Osteocyte (in vitro differentiated cells): ENCODE measurements at regions not wholly inside any gene's neighbourhood (a gene's known extent, or its start where the extent isn't known, plus 50 kb on each side); places are given as distances from the start of the nearest gene placed in this dataset.
"Not testable (repeated sequence)": the region's sequence is repeated elsewhere in the genome, so short reads cannot be mapped to it uniquely, and the experiment has no call there.

Experiments used
- DNase-seq: peaks from one replicate; pipeline ENCODE4 v3.0.0; 2021; ENCODE audit warnings: mixed read lengths; ENCODE audit not compliant: unreplicated experiment; ENCODE audit errors: extremely low spot score
- H3K27ac Mint-ChIP-seq: one replicate; pipeline ENCODE4 v1.8.0; 2021; ENCODE audit warnings: mild to moderate bottlenecking, mixed read lengths; ENCODE audit not compliant: unreplicated experiment
- H3K27me3 Mint-ChIP-seq: one replicate; pipeline ENCODE4 v1.8.0; 2021; ENCODE audit warnings: mixed read lengths; ENCODE audit not compliant: unreplicated experiment
- H3K36me3 Mint-ChIP-seq: one replicate; pipeline ENCODE4 v1.8.0; 2021; ENCODE audit warnings: mixed read lengths; ENCODE audit not compliant: unreplicated experiment
- H3K4me1 Mint-ChIP-seq: one replicate; pipeline ENCODE4 v1.8.0; 2021; ENCODE audit warnings: mixed read lengths; ENCODE audit not compliant: unreplicated experiment
- H3K4me3 Mint-ChIP-seq: one replicate; pipeline ENCODE4 v1.8.0; 2021; ENCODE audit warnings: mild to moderate bottlenecking, moderate library complexity, mixed read lengths; ENCODE audit not compliant: unreplicated experiment
- H3K9me3 Mint-ChIP-seq: one replicate; pipeline ENCODE4 v1.8.0; 2021; ENCODE audit warnings: mixed read lengths; ENCODE audit not compliant: unreplicated experiment
- TF ChIP-seq, protein P1 (sequence below): fragments of 200-600 bp; sonication (generic); IDR thresholded peaks from 2 replicates; pipeline ENCODE4 v1.5.0; 2021; ENCODE audit warnings: antibody characterized with exemption, mild to moderate bottlenecking, moderate library complexity

DNA sequence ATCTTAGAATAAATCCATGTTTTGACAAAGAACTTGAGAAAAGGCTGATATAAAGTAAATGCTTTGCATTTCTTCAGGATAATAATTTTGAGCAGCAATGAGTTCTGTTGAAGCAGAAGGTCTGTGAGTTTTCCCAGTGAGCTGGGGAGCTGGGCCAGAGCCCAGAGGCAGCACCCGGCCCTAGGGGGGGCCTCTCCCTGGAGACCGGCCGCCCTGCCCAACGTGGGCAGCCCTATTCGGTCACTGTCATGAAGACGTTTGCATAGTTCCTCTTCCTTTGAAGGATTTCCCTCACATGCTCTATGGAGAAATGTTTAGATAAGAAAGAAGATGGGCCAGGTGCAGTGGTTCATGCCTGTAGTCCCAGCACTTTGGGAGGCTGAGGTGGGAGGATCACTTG, 404.8 kb downstream of the THBS2 start:
- TF ChIP-seq, protein P1, sequence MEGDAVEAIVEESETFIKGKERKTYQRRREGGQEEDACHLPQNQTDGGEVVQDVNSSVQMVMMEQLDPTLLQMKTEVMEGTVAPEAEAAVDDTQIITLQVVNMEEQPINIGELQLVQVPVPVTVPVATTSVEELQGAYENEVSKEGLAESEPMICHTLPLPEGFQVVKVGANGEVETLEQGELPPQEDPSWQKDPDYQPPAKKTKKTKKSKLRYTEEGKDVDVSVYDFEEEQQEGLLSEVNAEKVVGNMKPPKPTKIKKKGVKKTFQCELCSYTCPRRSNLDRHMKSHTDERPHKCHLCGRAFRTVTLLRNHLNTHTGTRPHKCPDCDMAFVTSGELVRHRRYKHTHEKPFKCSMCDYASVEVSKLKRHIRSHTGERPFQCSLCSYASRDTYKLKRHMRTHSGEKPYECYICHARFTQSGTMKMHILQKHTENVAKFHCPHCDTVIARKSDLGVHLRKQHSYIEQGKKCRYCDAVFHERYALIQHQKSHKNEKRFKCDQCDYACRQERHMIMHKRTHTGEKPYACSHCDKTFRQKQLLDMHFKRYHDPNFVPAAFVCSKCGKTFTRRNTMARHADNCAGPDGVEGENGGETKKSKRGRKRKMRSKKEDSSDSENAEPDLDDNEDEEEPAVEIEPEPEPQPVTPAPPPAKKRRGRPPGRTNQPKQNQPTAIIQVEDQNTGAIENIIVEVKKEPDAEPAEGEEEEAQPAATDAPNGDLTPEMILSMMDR, result no peak
- peaks cover 7% of the 10 kb centered on the region for H3K4me1 Mint-ChIP-seq
- H3K36me3 Mint-ChIP-seq, result no peaks in the 10 kb centered on the region
- H3K27me3 Mint-ChIP-seq, result no peaks in the 10 kb centered on the region
- H3K9me3 Mint-ChIP-seq, result no peaks in the 10 kb centered on the region
- DNase-seq, result no peak
- H3K4me3 Mint-ChIP-seq, result no peak overlapping the region
- no peak overlapping the region for H3K27ac Mint-ChIP-seq

DNA sequence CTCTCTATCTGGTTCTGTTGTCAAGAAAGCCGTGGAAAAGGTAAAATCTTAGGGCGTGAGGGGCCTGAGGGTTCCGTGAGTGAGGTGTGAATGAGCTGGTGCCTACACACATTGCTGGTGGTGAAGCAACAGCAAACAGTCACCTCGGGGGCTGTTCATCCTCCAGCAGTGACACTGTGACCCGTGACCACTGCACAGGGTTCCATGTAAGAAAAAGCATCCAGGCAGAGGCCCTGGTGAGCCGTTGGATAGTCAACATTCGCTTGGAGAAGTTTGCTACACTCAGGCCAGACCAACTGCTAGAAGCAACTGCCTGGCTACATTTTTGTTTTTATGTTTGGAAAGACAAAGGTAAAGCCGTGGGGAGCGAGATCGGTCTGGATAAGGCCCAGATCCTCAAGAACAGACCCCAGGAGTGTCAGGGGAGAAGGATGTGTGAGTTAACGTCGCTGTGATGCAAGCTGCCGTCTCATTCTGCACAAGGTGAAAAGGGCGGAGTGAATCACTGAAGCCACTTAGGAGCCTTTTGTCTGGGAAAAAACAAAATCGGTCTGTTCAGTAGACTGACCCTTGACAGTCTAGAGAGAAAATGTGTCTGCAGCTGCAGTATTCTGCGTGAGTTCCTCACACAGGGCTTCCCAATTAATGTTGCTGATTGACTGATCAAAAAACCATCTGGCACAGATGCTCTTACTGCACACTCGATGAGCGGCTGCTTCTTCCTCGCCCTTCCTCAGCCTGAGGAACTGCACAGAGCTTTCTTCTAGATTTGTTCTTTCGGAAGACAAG, 404.0 kb downstream of the SMOC2 start:
- H3K36me3 Mint-ChIP-seq, result no peaks in the 10 kb centered on the region
- H3K4me3 Mint-ChIP-seq, result no peak overlapping the region
- no peak for DNase-seq
- TF ChIP-seq, protein P1, result no peak
- H3K27ac Mint-ChIP-seq, result no peak overlapping the region
- H3K4me1 Mint-ChIP-seq, result no peaks in the 10 kb centered on the region
- H3K9me3 Mint-ChIP-seq, result no peaks in the 10 kb centered on the region
- no peaks in the 10 kb centered on the region for H3K27me3 Mint-ChIP-seq

DNA sequence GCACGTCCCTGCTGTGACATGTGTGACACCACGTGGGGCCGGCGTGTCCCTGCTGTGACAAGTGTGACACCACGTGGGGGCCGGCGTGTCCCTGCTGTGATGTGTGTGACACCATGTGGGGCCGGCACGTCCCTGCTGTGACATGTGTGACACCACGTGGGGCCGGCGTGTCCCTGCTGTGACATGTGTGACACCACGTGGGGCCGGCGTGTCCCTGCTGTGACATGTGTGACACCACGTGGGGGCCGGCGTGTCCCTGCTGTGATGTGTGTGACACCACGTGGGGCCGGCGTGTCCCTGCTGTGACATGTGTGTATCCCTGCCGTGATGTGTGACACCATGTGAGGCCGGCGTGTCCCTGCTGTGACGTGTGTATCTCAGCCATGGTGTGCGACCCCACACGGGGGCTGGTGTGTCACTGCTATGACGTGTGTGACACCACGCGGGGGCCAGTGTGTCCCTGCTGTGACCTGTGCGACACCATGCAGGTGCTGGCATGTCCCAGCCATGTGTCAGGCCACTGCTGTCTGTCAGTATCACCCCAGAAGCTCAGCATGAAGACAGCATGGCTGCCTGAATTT, 401.7 kb downstream of the SMOC2 start:
- H3K9me3 Mint-ChIP-seq, H3K27ac Mint-ChIP-seq, H3K36me3 Mint-ChIP-seq, H3K4me3 Mint-ChIP-seq, DNase-seq: not testable (repeated sequence)
- H3K4me1 Mint-ChIP-seq, result peaks cover 14% of the 10 kb centered on the region
- peaks cover 11% of the 10 kb centered on the region for H3K27me3 Mint-ChIP-seq

DNA sequence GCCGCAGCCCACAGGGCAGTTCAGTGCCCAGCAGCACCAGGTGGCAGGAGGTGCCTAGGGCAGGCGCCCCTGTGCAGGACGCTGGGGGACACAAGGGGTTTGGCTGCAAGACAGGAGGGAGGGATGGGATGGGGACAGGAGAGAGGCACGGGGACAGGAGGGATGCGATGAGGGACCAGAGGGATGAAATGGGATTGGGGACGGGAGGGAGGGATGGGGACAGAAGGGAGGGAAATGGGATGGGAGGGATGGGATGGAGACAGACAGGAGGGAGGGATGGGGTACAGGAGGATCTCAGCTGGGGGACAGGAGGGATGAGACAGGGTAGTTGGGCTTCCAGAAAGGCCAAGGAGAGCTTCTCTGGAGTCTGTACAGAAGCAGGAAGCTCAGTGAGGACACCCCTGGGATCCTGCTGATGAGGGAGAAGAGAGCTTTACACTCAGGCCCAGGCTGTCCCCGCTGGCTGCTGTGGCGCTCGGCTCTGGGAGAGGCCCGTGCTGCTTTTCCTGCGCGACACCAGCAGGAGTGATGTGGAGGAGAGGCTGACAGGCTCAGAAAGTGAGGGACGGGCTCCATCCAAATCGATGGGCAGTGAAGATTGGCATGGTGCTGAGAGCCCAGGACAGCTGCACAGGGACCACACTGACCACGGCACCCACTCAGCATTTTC, 400.8 kb downstream of the SMOC2 start:
- peaks cover 11% of the 10 kb centered on the region for H3K27me3 Mint-ChIP-seq
- no peak for DNase-seq
- H3K4me3 Mint-ChIP-seq, result no peak overlapping the region
- no peak overlapping the region for H3K27ac Mint-ChIP-seq
- H3K9me3 Mint-ChIP-seq, result no peaks in the 10 kb centered on the region
- TF ChIP-seq, protein P1, result no peak
- peaks cover 24% of the 10 kb centered on the region for H3K4me1 Mint-ChIP-seq
- H3K36me3 Mint-ChIP-seq, result no peaks in the 10 kb centered on the region

DNA sequence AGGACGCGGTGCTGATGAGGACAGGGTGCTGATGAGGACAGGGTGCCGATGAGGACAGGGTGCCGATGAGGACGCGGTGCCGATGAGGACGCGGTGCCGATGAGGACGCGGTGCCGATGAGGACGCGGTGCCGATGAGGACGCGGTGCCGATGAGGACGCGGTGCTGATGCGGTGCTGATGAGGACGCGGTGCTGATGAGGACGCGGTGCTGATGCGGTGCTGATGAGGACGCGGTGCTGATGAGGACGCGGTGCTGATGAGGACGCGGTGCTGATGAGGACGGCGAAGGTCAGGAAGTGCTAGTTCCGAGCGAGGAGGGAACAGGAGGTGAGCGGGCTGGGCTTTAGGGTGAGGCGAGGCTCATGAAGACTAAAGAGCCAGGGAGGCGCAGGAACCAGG, 399.9 kb downstream of the SMOC2 start:
- Mint-ChIP-seq H3K27me3 (peaks cover 11% of the 10 kb centered on the region), H3K4me1 (peaks cover 32% of the 10 kb centered on the region)
- H3K4me3 Mint-ChIP-seq, H3K27ac Mint-ChIP-seq, H3K9me3 Mint-ChIP-seq, H3K36me3 Mint-ChIP-seq, DNase-seq: not testable (repeated sequence)

DNA sequence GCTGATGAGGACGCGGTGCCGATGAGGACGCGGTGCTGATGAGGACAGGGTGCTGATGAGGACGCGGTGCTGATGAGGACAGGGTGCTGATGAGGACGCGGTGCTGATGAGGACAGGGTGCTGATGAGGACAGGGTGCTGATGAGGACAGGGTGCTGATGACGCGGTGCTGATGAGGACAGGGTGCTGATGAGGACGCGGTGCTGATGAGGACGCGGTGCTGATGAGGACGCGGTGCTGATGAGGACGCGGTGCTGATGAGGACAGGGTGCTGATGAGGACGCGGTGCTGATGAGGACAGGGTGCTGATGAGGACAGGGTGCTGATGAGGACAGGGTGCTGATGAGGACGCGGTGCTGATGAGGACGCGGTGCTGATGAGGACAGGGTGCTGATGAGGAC, 399.3 kb downstream of the SMOC2 start:
- not testable (repeated sequence) for H3K36me3 Mint-ChIP-seq, H3K4me3 Mint-ChIP-seq, H3K27ac Mint-ChIP-seq, H3K9me3 Mint-ChIP-seq, DNase-seq
- Mint-ChIP-seq H3K27me3 (peaks cover 11% of the 10 kb centered on the region), H3K4me1 (peaks cover 36% of the 10 kb centered on the region)
